MM.1S (cell line): ENCODE measurements at regions not wholly inside any gene's neighbourhood (a gene's known extent, or its start where the extent isn't known, plus 50 kb on each side); places are given as distances from the start of the nearest gene placed in this dataset.
"Not testable (repeated sequence)": the region's sequence is repeated elsewhere in the genome, so short reads cannot be mapped to it uniquely, and the experiment has no call there.

Source experiments
- DNase-seq: peaks from one replicate; pipeline ENCODE4 v3.0.0-alpha.2; 2015
- H2AFZ ChIP-seq: fragments of 300-600 bp; sonication (generic); 2 replicates; pipeline ENCODE4 v1.6.0; 2016; ENCODE audit warnings: antibody characterized with exemption, low read length
- H3F3A ChIP-seq: fragments of 300-600 bp; sonication (generic); 2 replicates; pipeline ENCODE4 v1.6.1; 2016; ENCODE audit warnings: mild to moderate bottlenecking, antibody characterized with exemption, low read length, moderate library complexity, mixed read lengths; ENCODE audit not compliant: insufficient read depth
- H3K27ac ChIP-seq: fragments of 300-600 bp; sonication (generic); 2 replicates; pipeline ENCODE4 v1.5.1; 2016; ENCODE audit warnings: mild to moderate bottlenecking, low read length
- H3K27me3 ChIP-seq: fragments of 300-600 bp; sonication (generic); replicated peaks from 2 replicates; pipeline ENCODE4 v1.6.0; 2016; ENCODE audit warnings: low read length; ENCODE audit not compliant: insufficient read depth
- H3K36me3 ChIP-seq: fragments of 300-600 bp; sonication (generic); replicated peaks from 2 replicates; pipeline ENCODE4 v1.6.1; 2016; ENCODE audit warnings: mild to moderate bottlenecking, low read length, mixed read lengths; ENCODE audit not compliant: insufficient read depth
- H3K4me1 ChIP-seq: fragments of 300-600 bp; sonication (generic); 2 replicates; pipeline ENCODE4 v1.6.1; 2016; ENCODE audit warnings: low read length, mixed read lengths
- H3K4me2 ChIP-seq: fragments of 300-600 bp; sonication (generic); 2 replicates; pipeline ENCODE4 v1.6.0; 2016; ENCODE audit warnings: low read depth, low read length
- H3K4me3 ChIP-seq: fragments of 300-600 bp; sonication (generic); 2 replicates; pipeline ENCODE4 v1.5.1; 2016; ENCODE audit warnings: low read length, mixed read lengths
- H3K79me2 ChIP-seq: fragments of 300-600 bp; sonication (generic); 2 replicates; pipeline ENCODE4 v1.6.1; 2016; ENCODE audit warnings: mixed run types, low read length, mixed read lengths
- H3K9ac ChIP-seq: fragments of 300-600 bp; sonication (generic); 2 replicates; pipeline ENCODE4 v1.6.1; 2016; ENCODE audit warnings: low read length, mixed read lengths
- H3K9me2 ChIP-seq: fragments of 300-600 bp; sonication (generic); replicated peaks from 2 replicates; pipeline ENCODE4 v1.6.1; 2016; ENCODE audit warnings: mild to moderate bottlenecking, low read length, mixed read lengths; ENCODE audit not compliant: insufficient read depth
- H3K9me3 ChIP-seq: fragments of 300-600 bp; sonication (generic); replicated peaks from 2 replicates; pipeline ENCODE4 v1.6.1; 2016; ENCODE audit warnings: mild to moderate bottlenecking, low read length, mixed read lengths; ENCODE audit not compliant: insufficient read depth
- H4K20me1 ChIP-seq: fragments of 300-600 bp; sonication (generic); 2 replicates; pipeline ENCODE4 v1.6.1; 2016; ENCODE audit warnings: mild to moderate bottlenecking, low read length, moderate library complexity, mixed read lengths; ENCODE audit not compliant: insufficient read depth
- CTCF ChIP-seq: fragments of 300-600 bp; sonication (generic); IDR thresholded peaks from 2 replicates; pipeline ENCODE4 v1.5.1; 2016; ENCODE audit warnings: antibody characterized with exemption, low read length, mixed read lengths
- EZH2 ChIP-seq: fragments of 300-600 bp; sonication (generic); optimal IDR thresholded peaks from 2 replicates; pipeline ENCODE3; 2017; ENCODE audit warnings: low read depth, mild to moderate bottlenecking, antibody characterized with exemption, low read length, mixed read lengths
- EZH2phosphoT487 ChIP-seq: fragments of 300-600 bp; sonication (generic); IDR thresholded peaks from 2 replicates; pipeline ENCODE4 v1.6.1; 2018; ENCODE audit warnings: antibody characterized with exemption, low read length

- Histone ChIP-seq H3K4me1 (no peaks in the 10 kb centered on the region), H3K27ac (no peak overlapping the region), H3K4me3 (no peak overlapping the region), H3F3A (no peaks in the 10 kb centered on the region), H2AFZ (no peak overlapping the region), H3K79me2 (no peaks in the 10 kb centered on the region), H3K9me2 (no peaks in the 10 kb centered on the region), H4K20me1 (no peaks in the 10 kb centered on the region), H3K4me2 (no peak overlapping the region), H3K36me3 (no peaks in the 10 kb centered on the region), H3K27me3 (no peaks in the 10 kb centered on the region), H3K9me3 (no peaks in the 10 kb centered on the region), H3K9ac (no peak overlapping the region)
- no peak for DNase-seq
- TF ChIP-seq EZH2phosphoT487 (no peak), EZH2 (no peak), CTCF (no peak)
Measured at GRCh38 chr7:51860305-51860704, 543.7 kb upstream of the COBL start.

- no peaks in the 10 kb centered on the region for H3K9me2 ChIP-seq
- H3K4me1 ChIP-seq: no peaks in the 10 kb centered on the region
- H3K79me2 ChIP-seq: no peaks in the 10 kb centered on the region
- H3K27ac ChIP-seq: no peak overlapping the region
- no peak overlapping the region for H3K9ac ChIP-seq
- H3K9me3 ChIP-seq: no peaks in the 10 kb centered on the region
- DNase-seq: no peak
- no peak overlapping the region for H2AFZ ChIP-seq
- no peaks in the 10 kb centered on the region for H3F3A ChIP-seq
- no peak overlapping the region for H3K4me3 ChIP-seq
- H3K4me2 ChIP-seq: no peak overlapping the region
- TF ChIP-seq EZH2phosphoT487 (no peak), EZH2 (no peak), CTCF (no peak)
- H3K36me3 ChIP-seq: no peaks in the 10 kb centered on the region
- H3K27me3 ChIP-seq: no peaks in the 10 kb centered on the region
- no peaks in the 10 kb centered on the region for H4K20me1 ChIP-seq
Measured at GRCh38 chr7:51850126-51850525, 533.5 kb upstream of the COBL start.

DNA sequence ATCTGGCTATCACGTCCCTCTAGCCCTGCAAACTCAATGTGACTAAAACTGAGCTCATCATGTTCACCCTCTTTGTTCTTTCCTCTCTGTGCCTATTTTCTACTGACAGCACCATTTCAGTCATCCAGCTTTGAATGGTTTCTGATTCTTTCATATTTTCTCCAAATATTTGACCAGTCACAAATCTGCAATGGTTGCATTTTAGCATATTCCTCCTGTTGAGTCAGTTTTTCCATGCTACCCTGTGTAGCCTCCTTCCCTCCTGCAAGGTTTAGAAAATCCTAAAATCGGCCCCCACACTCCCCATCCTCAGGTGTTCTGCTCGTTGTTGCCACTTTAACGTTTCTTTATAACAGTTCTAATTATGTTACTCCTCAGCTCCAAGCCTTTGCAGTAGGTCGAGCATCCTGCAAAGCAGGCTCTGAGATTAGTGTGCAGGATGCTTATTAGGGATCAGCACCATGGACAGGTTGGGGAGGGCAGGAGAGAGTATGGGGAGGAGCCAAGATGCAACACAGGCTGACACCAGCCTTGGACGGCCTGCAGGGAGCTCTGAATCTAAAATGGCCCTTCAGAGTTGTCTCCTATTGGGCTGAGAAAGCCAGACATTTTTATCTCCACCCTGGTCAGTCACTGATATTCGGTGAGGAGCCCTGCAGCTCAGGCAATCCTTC, 531.0 kb upstream of the COBL start:
- DNase-seq: peak; percentile 26
- Histone ChIP-seq H3K4me2 (no peak overlapping the region), H3K27ac (no peak overlapping the region), H3K27me3 (no peaks in the 10 kb centered on the region), H2AFZ (no peak overlapping the region), H3K79me2 (no peaks in the 10 kb centered on the region), H3K9me3 (no peaks in the 10 kb centered on the region), H3K9me2 (no peaks in the 10 kb centered on the region), H3F3A (no peaks in the 10 kb centered on the region), H3K4me3 (no peak overlapping the region), H3K4me1 (no peaks in the 10 kb centered on the region), H3K36me3 (no peaks in the 10 kb centered on the region), H3K9ac (no peak overlapping the region), H4K20me1 (no peaks in the 10 kb centered on the region)
- no peak for TF ChIP-seq CTCF
- no peak for TF ChIP-seq EZH2
- no peak for TF ChIP-seq EZH2phosphoT487

- H3K27ac ChIP-seq, H4K20me1 ChIP-seq, H3K4me3 ChIP-seq, H3K4me2 ChIP-seq, H3K4me1 ChIP-seq, H3K79me2 ChIP-seq, H3K36me3 ChIP-seq, DNase-seq, H3K9me3 ChIP-seq, H2AFZ ChIP-seq, H3F3A ChIP-seq, H3K27me3 ChIP-seq, H3K9me2 ChIP-seq, H3K9ac ChIP-seq: not testable (repeated sequence)
Measured at GRCh38 chr7:51839130-51839529, 522.5 kb upstream of the COBL start.
